H1 (cell line): ENCODE measurements at regions not wholly inside any gene's neighbourhood (a gene's known extent, or its start where the extent isn't known, plus 50 kb on each side); places are given as distances from the start of the nearest gene placed in this dataset.

Source experiments
- CTCF ChIA-PET: fragments of 300-600 bp; sonication (Branson Sonifier 250); formaldehyde crosslinking; loops from one replicate; lab custom pipeline; 2021; ENCODE audit not compliant: partially characterized antibody; lab: Charles Lee
- POLR2A ChIA-PET: fragments of 300-600 bp; sonication (Branson Sonifier 250); formaldehyde crosslinking; loops from one replicate; lab custom pipeline; 2021; ENCODE audit warnings: inconsistent platforms; ENCODE audit not compliant: partially characterized antibody; lab: Charles Lee
- DNase-seq, 2 experiments: peaks; one replicate each; pipeline versions ENCODE4 v3.0.0 to v3.0.0-alpha.2; 2010 to 2022; ENCODE audit warnings: low spot score in 2 of 2, low read depth in 1 of 2, mixed read lengths in 1 of 2
- FAIRE-seq: peaks from 2 replicates; lab custom pipeline; 2011; peaks lifted over from hg19 to GRCh38; lab: Jason Lieb, UNC
- H2AFZ ChIP-seq: 2 replicates; pipeline ENCODE4 v1.8.1; 2012; ENCODE audit warnings: low read length, inconsistent platforms
- H2AK5ac ChIP-seq: 2 replicates; pipeline ENCODE4 v1.6.1; 2013; ENCODE audit warnings: low read depth, low read length
- H2BK120ac ChIP-seq: replicated peaks from 2 replicates; pipeline ENCODE3; 2013; ENCODE audit warnings: low read depth, low read length, inconsistent platforms
- H2BK12ac ChIP-seq: 2 replicates; pipeline ENCODE4 v1.6.1; 2013; ENCODE audit warnings: low read depth, low read length
- H2BK15ac ChIP-seq: 2 replicates; pipeline ENCODE4 v1.6.1; 2013; ENCODE audit warnings: low read length
- H2BK20ac ChIP-seq: 2 replicates; pipeline ENCODE4 v1.6.1; 2013; ENCODE audit warnings: low read length
- H2BK5ac ChIP-seq: 2 replicates; pipeline ENCODE4 v1.6.1; 2013; ENCODE audit warnings: low read depth, low read length
- H3K14ac ChIP-seq: 2 replicates; pipeline ENCODE4 v1.6.1; 2013; ENCODE audit warnings: inconsistent platforms; ENCODE audit not compliant: insufficient read length
- H3K18ac ChIP-seq: 2 replicates; pipeline ENCODE4 v1.6.1; 2013; ENCODE audit warnings: low read length; ENCODE audit errors: extremely low read depth
- H3K23ac ChIP-seq: 2 replicates; pipeline ENCODE4 v1.6.1; 2013; ENCODE audit warnings: inconsistent platforms; ENCODE audit not compliant: insufficient read length
- H3K23me2 ChIP-seq: 2 replicates; pipeline ENCODE4 v1.6.1; 2013; ENCODE audit warnings: low read depth, low read length
- H3K27ac ChIP-seq: 2 replicates; pipeline ENCODE4 v1.6.1; 2011; ENCODE audit warnings: low read depth, low read length, inconsistent platforms
- H3K27me3 ChIP-seq, 4 experiments: replicated peaks in 1 of 4; 1 replicate in 1 of 4; 2 replicates in 3 of 4; pipeline versions ENCODE4 v1.6.1 to v1.8.1; 2011 to 2013; ENCODE audit warnings: low read length in 3 of 4, mild to moderate bottlenecking in 3 of 4, inconsistent platforms in 2 of 4, mixed read lengths in 2 of 4, moderate library complexity in 1 of 4; ENCODE audit not compliant: control insufficient read depth in 3 of 4, insufficient read depth in 3 of 4; ENCODE audit errors: extremely low read depth in 1 of 4
- H3K36me3 ChIP-seq, 4 experiments: 2 replicates each; pipeline versions ENCODE4 v1.6.1 to v1.8.1; 2011 to 2013; ENCODE audit warnings: mild to moderate bottlenecking in 4 of 4, low read length in 3 of 4, moderate library complexity in 2 of 4, control low read depth in 1 of 4, inconsistent platforms in 1 of 4; ENCODE audit not compliant: insufficient read depth in 4 of 4, control insufficient read depth in 2 of 4
- H3K4ac ChIP-seq: replicated peaks from 2 replicates; pipeline ENCODE3; 2013; ENCODE audit warnings: low read length, low read depth, mixed read lengths, inconsistent platforms; ENCODE audit not compliant: insufficient read length
- H3K4me1 ChIP-seq, 4 experiments: replicated peaks in 1 of 4; 1 replicate in 1 of 4; 2 replicates in 3 of 4; pipeline versions ENCODE4 v1.6.1 to v1.8.1; 2011 to 2013; ENCODE audit warnings: low read length in 3 of 4, inconsistent platforms in 2 of 4, mixed read lengths in 1 of 4; ENCODE audit not compliant: insufficient read depth in 4 of 4, control insufficient read depth in 3 of 4
- H3K4me2 ChIP-seq, 2 experiments: 2 replicates each; pipeline versions ENCODE4 v1.6.1 to v1.8.1; 2011 to 2013; ENCODE audit warnings: low read depth in 2 of 2, low read length in 2 of 2, control low read depth in 1 of 2, inconsistent platforms in 1 of 2, mild to moderate bottlenecking in 1 of 2; ENCODE audit not compliant: insufficient read depth in 1 of 2
- H3K4me3 ChIP-seq, 4 experiments: fragments of 200-600, 300-600 bp in 1 of 4; sonication (generic), shearing (Covaris generic), sonication (Bioruptor Twin) in 1 of 4; 2 replicates each; pipeline versions ENCODE4 v1.5.1 to v1.8.1; 2011 to 2016; ENCODE audit warnings: low read length in 4 of 4, low read depth in 3 of 4, control low read depth in 2 of 4, inconsistent platforms in 2 of 4, mild to moderate bottlenecking in 2 of 4, mixed read lengths in 1 of 4, moderate library complexity in 1 of 4; ENCODE audit not compliant: insufficient read depth in 2 of 4; ENCODE audit errors: extremely low read depth in 1 of 4
- H3K56ac ChIP-seq: replicated peaks from 2 replicates; pipeline ENCODE3; 2013; ENCODE audit warnings: low read depth, mild to moderate bottlenecking, mixed read lengths, low read length, inconsistent platforms; ENCODE audit not compliant: insufficient read length
- H3K79me1 ChIP-seq: 2 replicates; pipeline ENCODE4 v1.6.1; 2013; ENCODE audit warnings: low read depth, low read length, control low read depth
- H3K79me2 ChIP-seq, 2 experiments: 2 replicates each; pipeline versions ENCODE4 v1.6.1 to v1.8.1; 2012 to 2013; ENCODE audit warnings: low read length in 2 of 2, mild to moderate bottlenecking in 2 of 2, inconsistent platforms in 1 of 2; ENCODE audit not compliant: insufficient read depth in 2 of 2, control insufficient read depth in 1 of 2
- H3K9ac ChIP-seq, 4 experiments: replicated peaks in 1 of 4; 1 replicate in 1 of 4; 2 replicates in 3 of 4; pipeline versions ENCODE4 v1.6.1 to v1.8.1; 2011 to 2013; ENCODE audit warnings: low read depth in 3 of 4, low read length in 3 of 4, control low read depth in 2 of 4, mild to moderate bottlenecking in 2 of 4, moderate library complexity in 2 of 4, inconsistent platforms in 1 of 4; ENCODE audit errors: extremely low read depth in 1 of 4
- H3K9me3 ChIP-seq, 2 experiments: 2 replicates each; pipeline versions ENCODE4 v1.6.1 to v1.8.1; 2012 to 2013; ENCODE audit warnings: mild to moderate bottlenecking in 2 of 2, moderate library complexity in 2 of 2, control low read depth in 1 of 2, inconsistent platforms in 1 of 2, low read depth in 1 of 2, low read length in 1 of 2, mixed read lengths in 1 of 2; ENCODE audit not compliant: insufficient read depth in 2 of 2
- H4K20me1 ChIP-seq, 2 experiments: replicated peaks in 1 of 2; 2 replicates each; pipeline versions ENCODE3 to v1.8.1; 2011 to 2013; ENCODE audit warnings: inconsistent platforms in 2 of 2, low read length in 2 of 2, mild to moderate bottlenecking in 1 of 2; ENCODE audit not compliant: insufficient read depth in 2 of 2, control insufficient read depth in 1 of 2
- H4K5ac ChIP-seq: 2 replicates; pipeline ENCODE4 v1.6.1; 2013; ENCODE audit warnings: low read length, low read depth, mixed read lengths, inconsistent platforms; ENCODE audit not compliant: insufficient read length
- H4K8ac ChIP-seq: 2 replicates; pipeline ENCODE4 v1.8.0; 2013; ENCODE audit warnings: mild to moderate bottlenecking, moderate library complexity, low read length, inconsistent platforms; ENCODE audit not compliant: insufficient read depth; ENCODE audit errors: extremely low read depth
- H4K91ac ChIP-seq: replicated peaks from 2 replicates; pipeline ENCODE3; 2013; ENCODE audit warnings: low read length, mixed read lengths, inconsistent platforms; ENCODE audit not compliant: insufficient read length
- CHD2 ChIP-seq: IDR thresholded peaks from 2 replicates; pipeline ENCODE4 v1.6.1; 2012; ENCODE audit warnings: low read length, improper control_type of control experiment
- TCF12 ChIP-seq: IDR thresholded peaks from 2 replicates; pipeline ENCODE4 v1.6.1; 2011; ENCODE audit warnings: low read depth, mild to moderate bottlenecking, low read length
- WGBS, 2 experiments: shearing (Covaris generic) in 1 of 2; methylation state at CpG; one replicate each; pipeline versions ENCODE4 v1.1.6 to v1.1.7; 2013 to 2015; ENCODE audit warnings: low lambda C conversion rate in 2 of 2, mixed read lengths in 2 of 2, inconsistent platforms in 1 of 2, low coverage in 1 of 2, missing lambda C conversion rate in 1 of 2; ENCODE audit not compliant: insufficient replicate concordance in 2 of 2, insufficient coverage in 1 of 2, insufficient read length in 1 of 2; ENCODE audit errors: extremely low coverage in 1 of 2, missing lambda C conversion rate in 1 of 2; 5-methylcytosine and 5-hydroxymethylcytosine counted together

DNA sequence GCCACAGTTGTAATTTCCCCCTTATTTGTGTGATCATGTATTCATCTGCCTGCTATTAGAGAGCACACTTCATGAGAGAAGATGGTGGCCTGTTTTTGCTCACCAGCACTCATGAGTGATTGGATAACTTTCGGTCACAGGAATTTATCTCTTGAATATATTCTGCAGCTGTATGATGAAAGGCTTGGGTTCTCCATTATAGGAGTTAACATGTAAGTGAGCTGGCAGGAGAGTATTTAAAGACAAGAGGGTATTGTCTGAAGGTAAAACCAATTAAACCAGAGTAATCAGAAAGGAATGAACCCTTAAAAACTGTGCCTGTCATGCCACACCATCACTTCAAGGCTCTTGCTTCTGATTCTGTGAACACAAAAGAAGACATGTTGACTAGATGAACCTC is 574.9 kb upstream of the CAMK1G start:
- no peaks in the 10 kb centered on the region for H3K79me2 ChIP-seq
- H4K91ac ChIP-seq: no peak overlapping the region
- H2BK5ac ChIP-seq: no peak overlapping the region
- TF ChIP-seq TCF12 (no peak), CHD2 (no peak)
- ChIA-PET POLR2A (no interaction called here), CTCF (interaction anchor here (1.0 to 1.5 kb wide), 3 partner anchors 10 to 200 kb away, joined by 3 to 6 read pairs (median 4); no protein-coding TSS in a partner anchor)
- no peaks in the 10 kb centered on the region for H3K23me2 ChIP-seq
- no peak overlapping the region for H3K23ac ChIP-seq
- no peak overlapping the region for H3K18ac ChIP-seq
- H3K36me3 ChIP-seq: no peaks in the 10 kb centered on the region
- H3K4me3 ChIP-seq: no peak overlapping the region
- H4K20me1 ChIP-seq: no peaks in the 10 kb centered on the region
- no peak for DNase-seq
- no peak overlapping the region for H2AK5ac ChIP-seq
- H3K14ac ChIP-seq: no peak overlapping the region
- H3K4me1 ChIP-seq: no peaks in the 10 kb centered on the region
- H3K27me3 ChIP-seq: no peaks in the 10 kb centered on the region
- H2BK12ac ChIP-seq: no peak overlapping the region
- H3K4me2 ChIP-seq: no peak overlapping the region
- H4K5ac ChIP-seq: no peak overlapping the region
- no peak overlapping the region for H4K8ac ChIP-seq
- no peaks in the 10 kb centered on the region for H3K9me3 ChIP-seq
- no peaks in the 10 kb centered on the region for H3K79me1 ChIP-seq
- 80% methylated on average over 1 of the region's 1 CpG; no CpG with 5 or more reads in 1 of the 2 experiments for WGBS, 2 experiments
- no peak overlapping the region for H2BK15ac ChIP-seq
- no peak overlapping the region for H3K56ac ChIP-seq
- FAIRE-seq: no peak
- no peak overlapping the region for H2BK120ac ChIP-seq
- H3K27ac ChIP-seq: no peak overlapping the region
- H2AFZ ChIP-seq: no peak overlapping the region
- H3K4ac ChIP-seq: no peak overlapping the region
- no peak overlapping the region for H2BK20ac ChIP-seq
- no peak overlapping the region for H3K9ac ChIP-seq
